GM18870 (cell line): ENCODE measurements at regions not wholly inside any gene's neighbourhood (a gene's known extent, or its start where the extent isn't known, plus 50 kb on each side); places are given as distances from the start of the nearest gene placed in this dataset.
"Not testable (repeated sequence)": the region's sequence is repeated elsewhere in the genome, so short reads cannot be mapped to it uniquely, and the experiment has no call there.

ENCODE experiments used
- ATAC-seq: cut with Tn5 transposase; IDR thresholded peaks from one replicate; pipeline ENCODE4 v1.9.1; 2021; ENCODE audit warnings: moderate library complexity; ENCODE audit not compliant: unreplicated experiment

DNA sequence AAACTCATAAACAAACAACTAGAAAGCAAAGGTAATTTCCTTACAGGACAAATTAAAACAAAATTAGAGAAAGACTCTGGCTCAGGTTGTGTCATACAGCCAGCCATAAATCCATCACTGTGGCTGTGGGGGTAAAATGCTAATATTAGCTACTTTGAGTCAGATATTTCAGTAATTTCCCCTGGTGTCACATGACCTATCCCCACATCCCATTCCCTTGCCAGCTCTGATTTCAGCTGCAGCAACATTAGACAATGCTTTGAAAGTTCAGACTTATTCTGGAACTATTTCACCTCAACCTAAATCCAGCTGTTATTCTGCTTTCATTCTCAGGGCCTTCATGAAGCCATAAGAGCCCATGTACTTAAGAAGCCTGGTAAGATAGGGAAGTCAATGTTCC, 55.3 kb downstream of the RPL10L start:
- no peak for ATAC-seq

DNA sequence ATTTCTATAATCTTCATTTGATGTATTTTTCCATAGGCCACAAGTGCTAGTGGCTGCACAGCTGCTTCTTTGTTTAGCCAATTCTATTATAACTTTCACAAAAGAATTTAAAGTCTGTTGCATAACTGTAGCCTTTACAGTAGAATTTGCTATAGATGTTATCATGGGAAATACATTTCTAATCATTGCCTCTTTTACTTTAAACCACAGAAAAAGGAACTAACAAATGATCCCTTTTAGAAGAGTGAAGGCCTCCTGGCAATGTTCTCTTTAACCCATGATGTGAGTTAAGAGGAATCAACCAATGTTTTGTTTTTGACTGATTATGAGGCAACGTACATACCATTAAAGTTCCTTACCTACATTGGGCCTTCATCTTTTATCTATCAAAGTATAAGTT, 68.8 kb downstream of the RPL10L start:
- ATAC-seq: no peak

- no peak for ATAC-seq
Observed at GRCh38 chr14:46581036-46581671, 70.4 kb downstream of the RPL10L start.

DNA sequence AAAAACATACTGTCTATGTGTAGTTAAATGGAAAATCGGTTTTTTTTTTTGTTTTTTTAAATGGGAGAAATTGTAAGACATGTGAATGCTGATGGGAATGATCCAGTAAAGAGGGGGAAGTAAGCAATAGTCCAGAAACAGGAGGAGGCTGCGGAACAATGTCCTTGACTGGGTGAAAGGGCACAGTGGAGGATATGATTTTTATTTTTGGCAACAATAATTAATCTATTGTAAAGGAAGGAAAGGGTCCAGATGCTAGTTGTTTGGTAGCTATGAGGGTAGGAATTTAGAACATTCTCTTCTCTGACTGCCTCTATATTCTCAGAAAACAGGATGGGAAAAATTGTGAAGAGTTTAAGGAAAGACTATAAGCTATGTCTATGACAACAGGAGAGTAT, 76.6 kb downstream of the RPL10L start:
- no peak for ATAC-seq

DNA sequence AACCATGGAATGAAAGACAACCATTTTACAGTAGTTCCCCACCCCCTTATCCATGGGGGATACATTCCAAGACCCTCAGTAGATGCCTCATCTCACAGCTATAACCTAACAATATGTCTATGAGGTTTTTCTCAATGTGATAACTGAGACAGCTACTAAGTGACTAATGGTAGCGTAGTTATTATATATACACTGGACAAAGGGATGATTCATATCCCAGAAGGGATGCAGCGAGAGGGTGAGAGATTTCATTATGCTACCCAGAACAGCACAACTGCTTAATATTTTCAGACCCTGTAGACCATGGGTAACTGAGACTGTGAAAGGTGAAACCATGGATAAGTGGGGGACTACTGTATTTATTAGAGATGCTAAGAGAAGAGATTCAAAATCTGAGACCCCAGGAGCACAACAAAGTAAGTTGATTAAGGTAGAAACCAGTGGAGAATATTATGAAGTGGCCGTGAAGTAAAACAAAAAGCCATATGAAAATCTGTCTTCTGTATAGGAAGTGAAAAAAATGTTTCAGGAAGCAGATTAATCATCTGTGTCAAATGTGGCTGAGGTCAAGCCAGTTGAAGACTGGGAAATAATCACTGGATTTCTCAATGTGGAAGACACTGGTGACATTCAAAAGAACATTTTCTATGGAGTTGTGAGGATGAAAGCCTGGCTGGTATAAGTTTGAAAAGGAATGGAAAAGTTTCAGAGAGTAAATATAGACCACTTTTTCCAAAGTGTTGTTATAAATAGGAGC, 77.2 kb downstream of the RPL10L start:
- no peak for ATAC-seq

- ATAC-seq: no peak
Observed at GRCh38 chr14:46573498-46573897, 78.1 kb downstream of the RPL10L start.

- ATAC-seq: no peak
Observed at GRCh38 chr14:46571970-46572369, 79.6 kb downstream of the RPL10L start.

DNA sequence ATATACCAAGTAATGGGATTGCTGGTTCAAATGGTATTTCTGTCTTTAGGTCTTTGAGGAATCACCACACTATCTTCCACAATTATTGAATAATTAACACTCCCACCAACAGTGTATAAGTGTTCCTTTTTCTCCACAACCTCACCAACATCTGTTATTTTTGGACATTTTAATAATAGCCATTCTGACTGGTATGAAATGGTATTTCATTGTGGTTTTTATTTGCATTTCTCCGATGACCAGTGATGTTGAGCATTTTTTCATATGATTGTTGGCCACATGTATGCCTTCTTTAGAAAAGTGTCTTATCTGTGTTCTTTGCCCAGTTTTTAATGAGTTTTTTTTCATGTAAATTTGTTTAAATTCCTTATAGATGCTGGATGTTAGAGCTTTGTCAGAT, 83.4 kb downstream of the RPL10L start:
- ATAC-seq: not testable (repeated sequence)

GRCh38 chr14:46550836-46551235, 100.7 kb downstream of the RPL10L start:
- no peak for ATAC-seq

GRCh38 chr14:46540986-46541385, 110.6 kb downstream of the RPL10L start:
- ATAC-seq: no peak

- no peak for ATAC-seq
Observed at GRCh38 chr14:46519121-46519520, 132.5 kb downstream of the RPL10L start.

DNA sequence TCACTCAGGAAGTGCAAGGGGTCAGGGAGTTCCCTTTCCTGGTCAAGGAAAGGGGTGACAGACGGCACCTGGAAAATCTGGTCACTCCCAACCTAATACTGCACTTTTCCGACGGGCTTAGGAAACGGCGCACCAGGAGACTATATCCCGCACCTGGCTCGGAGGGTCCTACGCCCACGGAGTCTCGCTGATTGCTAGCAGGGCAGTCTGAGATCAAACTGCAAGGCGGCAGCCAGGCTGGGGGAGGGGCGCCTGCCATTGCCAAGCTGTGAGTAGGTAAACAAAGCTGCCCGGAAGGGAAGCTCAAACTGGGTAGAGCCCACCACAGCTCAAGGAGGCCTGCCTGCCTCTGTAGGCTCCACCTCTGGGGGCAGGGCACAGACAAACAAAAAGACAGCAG, 142.8 kb downstream of the RPL10L start:
- ATAC-seq: not testable (repeated sequence)

DNA sequence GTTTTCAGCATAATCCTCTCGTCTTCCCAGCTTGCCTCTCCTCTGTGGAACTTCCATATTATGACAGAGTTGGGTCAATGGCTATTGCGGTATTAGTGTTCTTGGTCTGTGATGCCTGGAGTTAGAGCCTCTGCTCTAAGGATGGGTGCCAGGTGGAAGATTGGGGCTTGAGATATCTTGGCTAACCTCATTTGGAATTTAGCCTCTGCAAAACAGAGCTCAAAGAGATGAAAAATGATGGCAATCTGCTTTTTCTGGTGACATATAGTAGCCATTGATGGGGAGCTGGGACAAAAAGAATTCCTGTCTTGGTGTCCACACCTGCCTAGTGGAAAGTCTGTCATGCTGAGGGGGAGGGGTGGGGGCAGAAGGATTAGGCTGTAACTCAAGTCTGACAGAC, 152.1 kb downstream of the RPL10L start:
- no peak for ATAC-seq

DNA sequence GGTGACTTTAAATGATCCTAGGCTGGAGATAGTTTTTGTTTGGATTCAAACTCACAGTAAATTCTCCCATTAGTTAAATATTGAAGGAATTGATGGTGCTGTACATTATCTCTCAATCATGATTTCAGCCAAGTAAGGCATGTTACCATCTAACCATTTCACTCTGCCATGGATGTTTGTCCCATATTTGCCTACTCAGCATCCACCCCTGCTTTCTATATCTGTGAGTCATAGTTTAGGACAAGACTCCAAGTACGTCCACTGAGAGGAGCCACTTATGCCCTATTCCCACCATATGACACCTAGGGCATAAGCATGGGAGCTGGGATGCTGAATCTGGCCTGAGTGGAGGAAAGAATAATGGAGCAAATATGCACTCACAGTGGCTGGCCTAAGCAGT, 155.2 kb downstream of the RPL10L start:
- ATAC-seq: no peak

GRCh38 chr14:46490238-46490685, 161.3 kb downstream of the RPL10L start:
- peak; percentile 93 for ATAC-seq

GRCh38 chr14:46488374-46488773, 163.2 kb downstream of the RPL10L start:
- ATAC-seq: no peak

- ATAC-seq: no peak
Observed at GRCh38 chr14:46487582-46488350, 163.8 kb downstream of the RPL10L start.

DNA sequence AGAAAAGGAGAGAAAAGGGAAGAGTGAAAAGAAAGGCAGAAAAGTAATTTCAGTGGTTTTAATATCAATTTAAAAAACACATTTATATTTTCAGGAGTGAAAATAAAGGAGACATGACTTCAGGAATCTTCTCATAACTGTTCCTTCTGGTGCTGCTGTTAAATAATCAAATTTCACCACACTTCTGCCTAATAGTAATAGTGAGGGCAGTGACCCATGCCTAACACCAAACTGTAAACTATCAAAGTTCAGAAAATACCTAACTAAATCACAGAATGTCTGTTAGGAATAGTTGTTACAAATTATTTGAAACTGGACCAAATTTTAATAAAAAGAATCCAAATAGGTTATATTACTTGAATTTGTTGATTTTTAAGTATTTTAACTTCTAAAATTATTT, 169.4 kb downstream of the RPL10L start:
- ATAC-seq: no peak

GRCh38 chr14:46480817-46481216, 170.8 kb downstream of the RPL10L start:
- no peak for ATAC-seq

- no peak for ATAC-seq
Observed at GRCh38 chr14:46472261-46472660, 179.3 kb downstream of the RPL10L start.

- no peak for ATAC-seq
Observed at GRCh38 chr14:46464341-46464740, 187.2 kb downstream of the RPL10L start.

- ATAC-seq: no peak
Observed at GRCh38 chr14:46451800-46452199, 199.8 kb downstream of the RPL10L start.
